Activated T-cell treated with anti-CD3 and anti-CD28 coated beads, Interleukin-2, amount 50 U/mL, for 24 hours (primary cell): ENCODE measurements at regions not wholly inside any gene's neighbourhood (a gene's known extent, or its start where the extent isn't known, plus 50 kb on each side); places are given as distances from the start of the nearest gene placed in this dataset.

Experiments used
- DNase-seq: peaks from one replicate; pipeline ENCODE4 v3.0.0-alpha.2; 2020
- H3K27ac Mint-ChIP-seq: 2 replicates; pipeline ENCODE4 v1.8.0; 2020; ENCODE audit warnings: mild to moderate bottlenecking, mixed read lengths
- H3K27me3 Mint-ChIP-seq: 2 replicates; pipeline ENCODE4 v1.8.0; 2020; ENCODE audit warnings: mixed read lengths
- H3K36me3 Mint-ChIP-seq: 2 replicates; pipeline ENCODE4 v1.8.0; 2020; ENCODE audit warnings: low read depth, mixed read lengths
- H3K4me1 Mint-ChIP-seq: 2 replicates; pipeline ENCODE4 v1.8.0; 2020; ENCODE audit warnings: low read depth, mixed read lengths
- H3K4me3 Mint-ChIP-seq: 2 replicates; pipeline ENCODE4 v1.8.0; 2020; ENCODE audit warnings: mild to moderate bottlenecking, moderate library complexity, mixed read lengths
- H3K9me3 Mint-ChIP-seq: 2 replicates; pipeline ENCODE4 v1.8.0; 2020; ENCODE audit warnings: mixed read lengths

- no peak for DNase-seq
- no peaks in the 10 kb centered on the region for H3K36me3 Mint-ChIP-seq
- no peak overlapping the region for H3K4me3 Mint-ChIP-seq
- H3K9me3 Mint-ChIP-seq: no peaks in the 10 kb centered on the region
- no peaks in the 10 kb centered on the region for H3K4me1 Mint-ChIP-seq
- no peak overlapping the region for H3K27ac Mint-ChIP-seq
- no peaks in the 10 kb centered on the region for H3K27me3 Mint-ChIP-seq
These were observed 107.7 kb upstream of the PLET1 start for GRCh38 chr11:112368381-112368780.

GRCh38 chr11:112369374-112369773 lies 108.7 kb upstream of the PLET1 start:
- Mint-ChIP-seq H3K27me3 (no peaks in the 10 kb centered on the region), H3K9me3 (no peaks in the 10 kb centered on the region), H3K4me1 (no peaks in the 10 kb centered on the region)

GRCh38 chr11:112369916-112370315 lies 109.3 kb upstream of the PLET1 start:
- no peak for DNase-seq
- H3K27me3 Mint-ChIP-seq: no peaks in the 10 kb centered on the region
- no peaks in the 10 kb centered on the region for H3K4me1 Mint-ChIP-seq
- no peak overlapping the region for H3K4me3 Mint-ChIP-seq
- H3K27ac Mint-ChIP-seq: no peak overlapping the region
- H3K9me3 Mint-ChIP-seq: no peaks in the 10 kb centered on the region
- H3K36me3 Mint-ChIP-seq: no peaks in the 10 kb centered on the region

More at GRCh38 chr11:112369374-112369773, 108.7 kb upstream of the PLET1 start:
- no peak for DNase-seq
- Mint-ChIP-seq H3K36me3 (no peaks in the 10 kb centered on the region), H3K27ac (no peak overlapping the region), H3K4me3 (no peak overlapping the region)

GRCh38 chr11:112374486-112375140 lies 114.0 kb upstream of the PLET1 start:
- no peak overlapping the region for H3K27ac Mint-ChIP-seq

GRCh38 chr11:112377946-112378345 lies 117.3 kb upstream of the PLET1 start:
- H3K4me1 Mint-ChIP-seq: no peaks in the 10 kb centered on the region
- no peaks in the 10 kb centered on the region for H3K9me3 Mint-ChIP-seq
- H3K27me3 Mint-ChIP-seq: no peaks in the 10 kb centered on the region
- DNase-seq: no peak
- H3K36me3 Mint-ChIP-seq: no peaks in the 10 kb centered on the region
- no peak overlapping the region for H3K4me3 Mint-ChIP-seq
- H3K27ac Mint-ChIP-seq: no peak overlapping the region

More at GRCh38 chr11:112374486-112375140, 114.0 kb upstream of the PLET1 start:
- no peaks in the 10 kb centered on the region for H3K27me3 Mint-ChIP-seq
- H3K4me3 Mint-ChIP-seq: no peak overlapping the region
- no peaks in the 10 kb centered on the region for H3K36me3 Mint-ChIP-seq
- H3K9me3 Mint-ChIP-seq: no peaks in the 10 kb centered on the region
- no peak for DNase-seq
- H3K4me1 Mint-ChIP-seq: no peaks in the 10 kb centered on the region

- H3K27me3 Mint-ChIP-seq: no peaks in the 10 kb centered on the region
- H3K9me3 Mint-ChIP-seq: no peaks in the 10 kb centered on the region
These were observed 119.8 kb upstream of the PLET1 start for GRCh38 chr11:112380464-112380863.

GRCh38 chr11:112381578-112381977 lies 120.9 kb upstream of the PLET1 start:
- Mint-ChIP-seq H3K9me3 (no peaks in the 10 kb centered on the region), H3K27me3 (no peaks in the 10 kb centered on the region), H3K4me1 (no peaks in the 10 kb centered on the region), H3K36me3 (no peaks in the 10 kb centered on the region), H3K27ac (no peak overlapping the region), H3K4me3 (no peak overlapping the region)
- no peak for DNase-seq

More at GRCh38 chr11:112380464-112380863, 119.8 kb upstream of the PLET1 start:
- Mint-ChIP-seq H3K4me3 (no peak overlapping the region), H3K4me1 (no peaks in the 10 kb centered on the region), H3K36me3 (no peaks in the 10 kb centered on the region), H3K27ac (no peak overlapping the region)
- DNase-seq: no peak

- DNase-seq: no peak
- no peaks in the 10 kb centered on the region for H3K4me1 Mint-ChIP-seq
- no peak overlapping the region for H3K27ac Mint-ChIP-seq
- H3K36me3 Mint-ChIP-seq: no peaks in the 10 kb centered on the region
- H3K4me3 Mint-ChIP-seq: no peak overlapping the region
- H3K9me3 Mint-ChIP-seq: no peaks in the 10 kb centered on the region
- no peaks in the 10 kb centered on the region for H3K27me3 Mint-ChIP-seq
These were observed 121.9 kb upstream of the PLET1 start for GRCh38 chr11:112382561-112382960.

GRCh38 chr11:112388496-112388895 lies 127.8 kb upstream of the PLET1 start:
- H3K9me3 Mint-ChIP-seq: peaks cover 8% of the 10 kb centered on the region
- no peak overlapping the region for H3K27ac Mint-ChIP-seq
- peaks cover 2% of the 10 kb centered on the region for H3K27me3 Mint-ChIP-seq
- no peaks in the 10 kb centered on the region for H3K4me1 Mint-ChIP-seq
- DNase-seq: no peak
- no peak overlapping the region for H3K4me3 Mint-ChIP-seq
- H3K36me3 Mint-ChIP-seq: no peaks in the 10 kb centered on the region

- no peaks in the 10 kb centered on the region for H3K4me1 Mint-ChIP-seq
- H3K36me3 Mint-ChIP-seq: no peaks in the 10 kb centered on the region
- H3K9me3 Mint-ChIP-seq: peaks cover 8% of the 10 kb centered on the region
- DNase-seq: no peak
- peaks cover 2% of the 10 kb centered on the region for H3K27me3 Mint-ChIP-seq
- no peak overlapping the region for H3K4me3 Mint-ChIP-seq
- no peak overlapping the region for H3K27ac Mint-ChIP-seq
These were observed 130.4 kb upstream of the PLET1 start for GRCh38 chr11:112391086-112391485.

GRCh38 chr11:112392904-112393303 lies 132.2 kb upstream of the PLET1 start:
- no peak overlapping the region for H3K4me3 Mint-ChIP-seq
- no peaks in the 10 kb centered on the region for H3K4me1 Mint-ChIP-seq
- H3K9me3 Mint-ChIP-seq: peaks cover 8% of the 10 kb centered on the region
- H3K36me3 Mint-ChIP-seq: no peaks in the 10 kb centered on the region
- no peak overlapping the region for H3K27ac Mint-ChIP-seq
- no peak for DNase-seq
- H3K27me3 Mint-ChIP-seq: peaks cover 2% of the 10 kb centered on the region

- Mint-ChIP-seq H3K27me3 (no peaks in the 10 kb centered on the region), H3K36me3 (no peaks in the 10 kb centered on the region), H3K4me1 (no peaks in the 10 kb centered on the region), H3K27ac (no peak overlapping the region), H3K4me3 (no peak overlapping the region), H3K9me3 (no peaks in the 10 kb centered on the region)
- no peak for DNase-seq
These were observed 133.6 kb upstream of the PLET1 start for GRCh38 chr11:112394304-112394703.

- Mint-ChIP-seq H3K4me3 (no peak overlapping the region), H3K36me3 (no peaks in the 10 kb centered on the region), H3K9me3 (no peaks in the 10 kb centered on the region), H3K27me3 (no peaks in the 10 kb centered on the region), H3K4me1 (no peaks in the 10 kb centered on the region), H3K27ac (no peak overlapping the region)
- DNase-seq: no peak
These were observed 135.4 kb upstream of the PLET1 start for GRCh38 chr11:112396076-112396475.

- H3K27me3 Mint-ChIP-seq: no peaks in the 10 kb centered on the region
- no peak for DNase-seq
- H3K9me3 Mint-ChIP-seq: no peaks in the 10 kb centered on the region
- no peaks in the 10 kb centered on the region for H3K36me3 Mint-ChIP-seq
- H3K4me3 Mint-ChIP-seq: no peak overlapping the region
- no peak overlapping the region for H3K27ac Mint-ChIP-seq
- no peaks in the 10 kb centered on the region for H3K4me1 Mint-ChIP-seq
These were observed 138.3 kb upstream of the PLET1 start for GRCh38 chr11:112398798-112399478.

GRCh38 chr11:112400476-112401014 lies 139.9 kb upstream of the PLET1 start:
- Mint-ChIP-seq H3K4me1 (no peaks in the 10 kb centered on the region), H3K4me3 (no peak overlapping the region), H3K27ac (no peak overlapping the region), H3K36me3 (no peaks in the 10 kb centered on the region), H3K27me3 (no peaks in the 10 kb centered on the region), H3K9me3 (no peaks in the 10 kb centered on the region)
- DNase-seq: no peak
